ENCODE measurements at regions not wholly inside any gene's neighbourhood (a gene's known extent, or its start where the extent isn't known, plus 50 kb on each side); places are given as distances from the start of the nearest gene placed in this dataset.

GRCh38 chr2:105621038-105621437, 123.7 kb upstream of the NCK2 start:
- H3K4me3 ChIP-seq, result no peak overlapping the region
- WGBS, result 86% methylated on average over 7 of the region's 7 CpGs
- H3K27me3 ChIP-seq (replicated peaks; ENCODE audit: insufficient read depth), result no peaks in the 10 kb centered on the region
- no peaks in the 10 kb centered on the region for H3K36me3 ChIP-seq
- no peaks in the 10 kb centered on the region for H3K9me3 ChIP-seq
- no peak for TF ChIP-seq CTCF (IDR thresholded peaks at IDR 0.05)
- no peak for TF ChIP-seq POLR2AphosphoS5 (IDR thresholded peaks at IDR 0.05)
- TF ChIP-seq POLR2A (IDR thresholded peaks at IDR 0.05), result no peak
- intact Hi-C loops (cut with DNase I), result no loop called here
- no peak for DNase-seq (ENCODE audit: low spot score)
- H3K27ac ChIP-seq, result no peak overlapping the region
- no peaks in the 10 kb centered on the region for H3K4me1 ChIP-seq (replicated peaks)

- intact Hi-C loops (cut with DNase I), result no loop called here
- 91% methylated on average over 4 of the region's 4 CpGs for WGBS
- Histone ChIP-seq H3K4me3 (no peak overlapping the region), H3K27me3 (replicated peaks; ENCODE audit: insufficient read depth) (no peaks in the 10 kb centered on the region), H3K27ac (no peak overlapping the region), H3K9me3 (no peaks in the 10 kb centered on the region), H3K36me3 (no peaks in the 10 kb centered on the region), H3K4me1 (replicated peaks) (no peaks in the 10 kb centered on the region)
- DNase-seq (ENCODE audit: low spot score), result no peak
- TF ChIP-seq POLR2AphosphoS5 (IDR thresholded peaks at IDR 0.05) (no peak), POLR2A (IDR thresholded peaks at IDR 0.05) (no peak), CTCF (IDR thresholded peaks at IDR 0.05) (no peak)
These were observed 126.4 kb upstream of the NCK2 start for GRCh38 chr2:105618351-105618659.

GRCh38 chr2:105617631-105618350, 126.9 kb upstream of the NCK2 start:
- no peak for DNase-seq (ENCODE audit: low spot score)
- 78% methylated on average over 12 of the region's 12 CpGs for WGBS

GRCh38 chr2:105615305-105615704, 129.4 kb upstream of the NCK2 start:
- no peak for TF ChIP-seq POLR2AphosphoS5 (IDR thresholded peaks at IDR 0.05)
- TF ChIP-seq CTCF (IDR thresholded peaks at IDR 0.05), result no peak
- TF ChIP-seq POLR2A (IDR thresholded peaks at IDR 0.05), result no peak
- Histone ChIP-seq H3K4me1 (replicated peaks) (no peaks in the 10 kb centered on the region), H3K9me3 (no peaks in the 10 kb centered on the region), H3K36me3 (no peaks in the 10 kb centered on the region), H3K4me3 (no peak overlapping the region), H3K27me3 (replicated peaks; ENCODE audit: insufficient read depth) (no peaks in the 10 kb centered on the region), H3K27ac (no peak overlapping the region)
- WGBS, result 86% methylated on average over 8 of the region's 8 CpGs
- no peak for DNase-seq (ENCODE audit: low spot score)
- intact Hi-C loops (cut with DNase I), result no loop called here

More at GRCh38 chr2:105617631-105618350, 126.9 kb upstream of the NCK2 start:
- Histone ChIP-seq H3K4me3 (no peak overlapping the region), H3K27me3 (replicated peaks; ENCODE audit: insufficient read depth) (no peaks in the 10 kb centered on the region), H3K9me3 (no peaks in the 10 kb centered on the region), H3K4me1 (replicated peaks) (no peaks in the 10 kb centered on the region), H3K27ac (no peak overlapping the region), H3K36me3 (no peaks in the 10 kb centered on the region)
- intact Hi-C loops (cut with DNase I), result no loop called here
- no peak for TF ChIP-seq POLR2AphosphoS5 (IDR thresholded peaks at IDR 0.05)
- TF ChIP-seq POLR2A (IDR thresholded peaks at IDR 0.05), result no peak
- no peak for TF ChIP-seq CTCF (IDR thresholded peaks at IDR 0.05)

GRCh38 chr2:105611811-105612424, 132.8 kb upstream of the NCK2 start:
- Histone ChIP-seq H3K36me3 (no peaks in the 10 kb centered on the region), H3K27me3 (replicated peaks; ENCODE audit: insufficient read depth) (no peaks in the 10 kb centered on the region), H3K4me1 (replicated peaks) (no peaks in the 10 kb centered on the region), H3K9me3 (no peaks in the 10 kb centered on the region), H3K27ac (no peak overlapping the region), H3K4me3 (no peak overlapping the region)
- DNase-seq (ENCODE audit: low spot score), result no peak
- intact Hi-C loops (cut with DNase I), result no loop called here
- TF ChIP-seq POLR2A (IDR thresholded peaks at IDR 0.05) (no peak), CTCF (IDR thresholded peaks at IDR 0.05) (no peak), POLR2AphosphoS5 (IDR thresholded peaks at IDR 0.05) (no peak)
- 83% methylated on average over 6 of the region's 6 CpGs for WGBS
